Keratinocyte (primary cell): ENCODE measurements at regions not wholly inside any gene's neighbourhood (a gene's known extent, or its start where the extent isn't known, plus 50 kb on each side); places are given as distances from the start of the nearest gene placed in this dataset.

ENCODE experiments used
- EZH2 ChIP-seq: IDR thresholded peaks from one replicate; pipeline ENCODE4 v1.6.1; 2012; ENCODE audit warnings: inconsistent platforms, mild to moderate bottlenecking, low read length, moderate library complexity
- TF ChIP-seq, protein P1 (sequence below), 3 experiments: IDR thresholded peaks in 1 of 3; conservative IDR thresholded peaks in 1 of 3; optimal IDR thresholded peaks in 1 of 3; 2 replicates in 2 of 3; 3 replicates in 1 of 3; pipeline versions ENCODE3 to v1.5.1; 2011; ENCODE audit warnings: low read length in 3 of 3, mild to moderate bottlenecking in 3 of 3, moderate library complexity in 2 of 3, control low read depth in 1 of 3, inconsistent platforms in 1 of 3; ENCODE audit not compliant: insufficient read depth in 2 of 3; ENCODE audit errors: extremely low read depth in 1 of 3

DNA sequence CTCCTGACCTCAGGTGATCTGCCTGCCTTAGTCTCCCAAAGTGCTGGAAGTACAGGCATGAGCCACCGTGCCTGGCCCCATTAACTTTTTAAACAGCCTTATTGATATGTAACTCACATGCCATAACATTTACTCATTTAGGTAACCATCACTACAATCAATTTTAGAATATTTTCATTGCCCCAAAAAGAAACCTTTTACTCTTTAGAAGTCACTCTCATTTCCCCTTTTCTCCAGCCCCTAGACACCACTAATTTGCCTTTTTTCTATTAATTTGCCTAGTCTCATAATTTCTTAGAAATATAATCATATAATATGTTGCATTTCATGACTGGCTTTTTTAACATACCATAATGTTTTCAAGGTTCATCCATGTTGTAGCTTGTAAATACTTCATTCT, 57.2 kb upstream of the TACR1 start:
- TF ChIP-seq, protein P1, sequence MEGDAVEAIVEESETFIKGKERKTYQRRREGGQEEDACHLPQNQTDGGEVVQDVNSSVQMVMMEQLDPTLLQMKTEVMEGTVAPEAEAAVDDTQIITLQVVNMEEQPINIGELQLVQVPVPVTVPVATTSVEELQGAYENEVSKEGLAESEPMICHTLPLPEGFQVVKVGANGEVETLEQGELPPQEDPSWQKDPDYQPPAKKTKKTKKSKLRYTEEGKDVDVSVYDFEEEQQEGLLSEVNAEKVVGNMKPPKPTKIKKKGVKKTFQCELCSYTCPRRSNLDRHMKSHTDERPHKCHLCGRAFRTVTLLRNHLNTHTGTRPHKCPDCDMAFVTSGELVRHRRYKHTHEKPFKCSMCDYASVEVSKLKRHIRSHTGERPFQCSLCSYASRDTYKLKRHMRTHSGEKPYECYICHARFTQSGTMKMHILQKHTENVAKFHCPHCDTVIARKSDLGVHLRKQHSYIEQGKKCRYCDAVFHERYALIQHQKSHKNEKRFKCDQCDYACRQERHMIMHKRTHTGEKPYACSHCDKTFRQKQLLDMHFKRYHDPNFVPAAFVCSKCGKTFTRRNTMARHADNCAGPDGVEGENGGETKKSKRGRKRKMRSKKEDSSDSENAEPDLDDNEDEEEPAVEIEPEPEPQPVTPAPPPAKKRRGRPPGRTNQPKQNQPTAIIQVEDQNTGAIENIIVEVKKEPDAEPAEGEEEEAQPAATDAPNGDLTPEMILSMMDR (optimal IDR thresholded peaks at IDR 0.05 in 1 of 3, IDR thresholded peaks at IDR 0.05 in 1 of 3, conservative IDR thresholded peaks at IDR 0.05 in 1 of 3; ENCODE audit: extremely low read depth in 1 of 3, insufficient read depth in 2 of 3, low read length in 3 of 3): no peak
- TF ChIP-seq EZH2: no peak
